GM19324 (cell line): ENCODE measurements at regions not wholly inside any gene's neighbourhood (a gene's known extent, or its start where the extent isn't known, plus 50 kb on each side); places are given as distances from the start of the nearest gene placed in this dataset.

Experiments used
- ATAC-seq: cut with Tn5 transposase; IDR thresholded peaks from one replicate; pipeline ENCODE4 v1.9.1; 2021; ENCODE audit warnings: mild to moderate bottlenecking, moderate library complexity; ENCODE audit not compliant: unreplicated experiment, low FRiP score

- no peak for ATAC-seq
Measured at GRCh38 chr3:72060447-72061034, 275.6 kb upstream of the PROK2 start.

GRCh38 chr3:72058493-72059081 lies 273.6 kb upstream of the PROK2 start:
- ATAC-seq = no peak

GRCh38 chr3:72055436-72055835 lies 270.5 kb upstream of the PROK2 start:
- ATAC-seq = no peak

GRCh38 chr3:72054976-72055375 lies 270.0 kb upstream of the PROK2 start:
- ATAC-seq = no peak

GRCh38 chr3:72052841-72053409 lies 268.0 kb upstream of the PROK2 start:
- no peak for ATAC-seq

- ATAC-seq = no peak
Measured at GRCh38 chr3:72050771-72051170, 265.8 kb upstream of the PROK2 start.

GRCh38 chr3:72050048-72050632 lies 265.2 kb upstream of the PROK2 start:
- ATAC-seq = no peak

- ATAC-seq = no peak
Measured at GRCh38 chr3:72049300-72049699, 264.4 kb upstream of the PROK2 start.

- no peak for ATAC-seq
Measured at GRCh38 chr3:72048873-72049272, 263.9 kb upstream of the PROK2 start.

GRCh38 chr3:72047221-72047871 lies 262.4 kb upstream of the PROK2 start:
- ATAC-seq = no peak

- ATAC-seq = no peak
Measured at GRCh38 chr3:72044231-72044855, 259.4 kb upstream of the PROK2 start.

GRCh38 chr3:72043204-72044133 lies 258.5 kb upstream of the PROK2 start:
- ATAC-seq = no peak

- ATAC-seq = no peak
Measured at GRCh38 chr3:72042397-72043203, 257.7 kb upstream of the PROK2 start.

GRCh38 chr3:72041511-72041910 lies 256.6 kb upstream of the PROK2 start:
- ATAC-seq = no peak

- no peak for ATAC-seq
Measured at GRCh38 chr3:72041076-72041475, 256.1 kb upstream of the PROK2 start.

- no peak for ATAC-seq
Measured at GRCh38 chr3:72039677-72040076, 254.7 kb upstream of the PROK2 start.

GRCh38 chr3:72036899-72037298 lies 252.0 kb upstream of the PROK2 start:
- no peak for ATAC-seq

- no peak for ATAC-seq
Measured at GRCh38 chr3:72035606-72036005, 250.7 kb upstream of the PROK2 start.

- ATAC-seq = no peak
Measured at GRCh38 chr3:72034986-72035385, 250.0 kb upstream of the PROK2 start.
